Amniotic stem cell (primary cell): ENCODE measurements at regions not wholly inside any gene's neighbourhood (a gene's known extent, or its start where the extent isn't known, plus 50 kb on each side); places are given as distances from the start of the nearest gene placed in this dataset.

Experiments
- DNase-seq: peaks from one replicate; lab custom pipeline; 2025; lab: John Stamatoyannopoulos, UW

- DNase-seq = no peak
Observed at GRCh38 chr13:82817133-82817532, 1065.1 kb downstream of the SLITRK1 start.

GRCh38 chr13:82815791-82816190 lies 1066.5 kb downstream of the SLITRK1 start:
- no peak for DNase-seq

- no peak for DNase-seq
Observed at GRCh38 chr13:82803341-82803740, 1078.9 kb downstream of the SLITRK1 start.

- DNase-seq = no peak
Observed at GRCh38 chr13:82802528-82802927, 1079.7 kb downstream of the SLITRK1 start.

DNA sequence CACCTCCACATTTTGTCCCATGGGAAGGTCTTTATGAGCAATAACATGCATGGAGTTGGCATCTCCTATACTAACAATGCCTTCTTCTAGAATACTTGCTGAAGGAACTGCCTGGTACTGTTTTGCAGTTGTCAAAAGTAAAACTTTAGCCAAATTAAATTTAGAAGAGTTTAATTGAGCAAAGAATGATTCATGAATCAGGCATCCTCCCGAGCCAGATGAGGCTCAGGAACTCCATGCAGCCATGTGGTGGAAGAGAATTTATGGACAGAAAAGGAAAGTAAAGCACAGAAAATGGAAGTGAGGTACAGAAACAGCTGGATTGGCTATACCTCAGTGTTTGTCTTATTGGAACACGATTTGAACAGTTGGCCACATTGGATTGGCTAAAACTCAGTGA lies 1081.9 kb downstream of the SLITRK1 start:
- peak; percentile 6 for DNase-seq

GRCh38 chr13:82797876-82798275 lies 1084.4 kb downstream of the SLITRK1 start:
- no peak for DNase-seq

GRCh38 chr13:82791035-82791434 lies 1091.2 kb downstream of the SLITRK1 start:
- DNase-seq = no peak

- no peak for DNase-seq
Observed at GRCh38 chr13:82772816-82773215, 1109.5 kb downstream of the SLITRK1 start.

- no peak for DNase-seq
Observed at GRCh38 chr13:82766732-82767321, 1115.4 kb downstream of the SLITRK1 start.

DNA sequence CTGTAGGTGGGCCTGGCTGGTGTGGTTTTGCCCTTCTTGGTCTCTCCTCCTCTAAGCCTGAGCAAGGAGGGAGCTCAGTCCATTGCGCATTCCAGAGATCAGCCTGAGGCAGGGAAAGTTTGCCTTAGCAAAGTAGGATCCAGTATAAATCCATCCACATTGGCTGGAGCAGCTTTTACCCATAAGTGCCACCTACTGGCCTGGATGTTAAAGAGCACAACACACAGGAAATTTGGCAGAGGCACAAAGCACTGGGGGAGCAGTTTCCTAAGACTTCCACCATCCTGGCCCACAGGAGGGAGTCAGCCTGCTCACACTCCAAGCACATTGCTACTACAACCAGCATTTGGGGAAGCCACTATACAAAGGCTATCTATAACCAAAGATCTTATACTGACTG lies 1124.2 kb downstream of the SLITRK1 start:
- no peak for DNase-seq

- no peak for DNase-seq
Observed at GRCh38 chr13:82751206-82751605, 1131.1 kb downstream of the SLITRK1 start.

DNA sequence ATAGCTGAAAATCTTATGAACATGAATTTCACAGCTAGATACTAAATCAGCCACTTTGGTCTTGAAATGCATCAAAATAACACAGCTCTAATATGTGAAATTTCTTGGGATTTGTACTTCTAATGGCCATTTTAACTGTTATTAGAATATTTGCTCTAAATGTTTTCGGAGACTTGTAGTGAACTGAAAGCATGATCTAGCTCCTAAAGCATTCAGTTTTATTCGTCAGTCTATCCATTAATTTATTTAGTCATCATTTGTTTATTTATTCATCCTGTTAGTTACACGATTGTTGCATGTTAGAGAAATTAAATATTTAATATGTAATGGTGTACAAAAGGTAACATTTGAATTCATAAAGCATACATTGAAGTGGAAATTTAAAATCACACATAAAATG lies 1132.7 kb downstream of the SLITRK1 start:
- no peak for DNase-seq

- DNase-seq = no peak
Observed at GRCh38 chr13:82747958-82748357, 1134.3 kb downstream of the SLITRK1 start.

GRCh38 chr13:82747291-82747690 lies 1135.0 kb downstream of the SLITRK1 start:
- DNase-seq = no peak

GRCh38 chr13:82740442-82740841 lies 1141.8 kb downstream of the SLITRK1 start:
- no peak for DNase-seq

GRCh38 chr13:82739881-82740280 lies 1142.4 kb downstream of the SLITRK1 start:
- DNase-seq = no peak

GRCh38 chr13:82729401-82729800 lies 1152.9 kb downstream of the SLITRK1 start:
- DNase-seq = no peak

GRCh38 chr13:82720986-82721385 lies 1161.3 kb downstream of the SLITRK1 start:
- DNase-seq = no peak

DNA sequence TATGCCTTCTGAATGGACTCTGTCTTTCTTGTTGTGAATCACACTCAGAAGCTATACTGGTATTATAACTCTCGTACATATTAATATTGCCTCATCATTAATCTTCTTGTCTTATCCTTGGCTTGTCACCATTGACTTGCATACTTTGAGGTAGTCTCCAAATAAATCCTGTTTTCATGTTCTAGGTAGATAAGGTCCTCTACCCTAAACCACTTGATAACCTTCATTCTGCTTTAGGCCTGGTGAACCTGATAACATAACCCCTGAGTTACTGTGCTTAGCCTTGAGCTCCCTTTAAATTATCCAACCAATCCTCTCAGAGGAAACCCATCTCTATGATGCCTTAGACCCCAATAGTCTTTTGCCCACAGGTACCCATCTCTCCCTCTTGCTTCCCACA lies 1162.3 kb downstream of the SLITRK1 start:
- no peak for DNase-seq

DNA sequence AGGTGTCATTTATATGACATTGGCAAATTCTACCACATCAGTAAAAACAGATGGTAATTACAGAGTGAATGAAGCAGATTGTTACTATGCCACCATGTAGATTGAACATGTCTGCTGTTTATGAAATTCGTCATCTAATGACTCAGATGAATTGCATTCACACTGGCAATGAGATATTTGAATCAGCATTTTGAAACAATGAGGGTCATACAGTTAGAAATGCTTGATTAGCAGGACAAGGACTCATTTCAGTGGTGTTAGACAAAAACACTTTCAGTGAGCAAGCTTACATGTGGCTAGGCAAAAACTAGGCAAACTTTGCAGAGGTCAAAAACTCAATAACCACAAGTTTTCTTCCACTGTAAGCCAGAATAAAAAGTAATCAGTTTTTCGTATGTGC lies 1165.0 kb downstream of the SLITRK1 start:
- DNase-seq = no peak

DNA sequence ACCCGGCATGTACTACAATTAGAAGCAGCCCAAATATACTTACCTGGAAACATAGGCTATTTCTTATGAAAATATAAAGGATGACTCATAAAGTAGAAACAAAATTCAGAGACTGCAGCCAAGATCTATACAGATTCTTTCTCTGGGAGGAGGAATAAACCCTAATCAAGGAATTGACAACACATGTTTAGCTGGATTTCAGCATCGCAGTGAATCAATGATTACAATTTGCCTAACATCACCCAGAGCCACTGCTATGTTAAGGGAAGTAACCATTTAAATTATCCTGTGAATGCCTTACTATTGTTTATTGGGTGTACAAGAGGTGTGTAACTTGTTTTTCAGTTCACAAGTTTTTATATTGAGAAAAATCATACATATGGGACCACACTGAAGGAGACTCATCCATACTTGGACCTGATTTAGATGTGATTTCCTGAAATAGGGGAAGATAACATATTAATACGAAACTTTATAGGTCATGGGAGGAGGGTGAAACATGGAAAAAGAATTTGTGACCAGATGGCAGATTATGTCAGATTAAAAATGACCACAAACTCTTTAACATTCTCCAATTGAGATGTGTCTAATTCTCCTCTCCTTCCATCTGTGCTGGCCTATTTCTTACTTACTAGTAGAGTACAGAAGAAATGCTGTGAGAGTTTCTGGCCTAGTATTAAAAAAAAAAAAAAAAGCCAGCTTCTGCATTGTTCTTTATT lies 1168.4 kb downstream of the SLITRK1 start:
- DNase-seq = no peak

DNA sequence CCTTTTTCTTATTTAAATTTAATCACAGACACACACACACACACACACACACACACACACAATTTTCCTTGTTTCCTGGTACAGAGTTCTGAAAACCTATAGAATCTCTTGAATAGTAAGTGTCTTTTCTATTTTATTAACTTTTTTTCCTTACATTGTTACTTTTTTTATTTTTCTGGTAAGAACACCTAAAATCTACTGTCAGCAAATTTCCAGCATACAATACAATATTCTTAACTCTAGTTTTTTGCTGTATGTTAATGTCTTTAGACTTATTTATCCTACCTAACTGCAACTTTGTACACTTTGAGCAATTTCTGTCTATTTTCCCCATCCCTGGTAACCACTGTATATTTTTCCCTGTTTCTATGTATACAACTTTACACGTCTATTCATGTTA lies 1179.8 kb downstream of the SLITRK1 start:
- DNase-seq = no peak

DNA sequence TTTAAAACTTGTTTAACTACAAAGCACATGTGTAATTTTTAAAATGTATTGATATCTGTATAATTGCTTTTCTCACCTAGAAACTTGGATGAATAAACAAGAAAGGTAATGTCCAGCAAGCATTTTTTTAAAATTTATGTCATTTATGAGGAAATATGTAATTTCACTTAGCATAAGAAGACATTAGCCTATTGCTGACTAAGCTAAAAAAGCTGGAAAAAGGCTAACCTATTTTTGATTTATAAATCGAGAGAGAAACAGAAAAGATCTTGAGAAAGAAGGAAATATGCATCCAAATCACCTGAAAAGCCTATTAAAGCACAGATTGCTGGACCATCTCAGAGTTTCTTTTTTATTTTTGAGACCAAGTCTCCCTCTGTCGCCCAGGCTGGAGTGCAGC lies 1181.3 kb downstream of the SLITRK1 start:
- no peak for DNase-seq

DNA sequence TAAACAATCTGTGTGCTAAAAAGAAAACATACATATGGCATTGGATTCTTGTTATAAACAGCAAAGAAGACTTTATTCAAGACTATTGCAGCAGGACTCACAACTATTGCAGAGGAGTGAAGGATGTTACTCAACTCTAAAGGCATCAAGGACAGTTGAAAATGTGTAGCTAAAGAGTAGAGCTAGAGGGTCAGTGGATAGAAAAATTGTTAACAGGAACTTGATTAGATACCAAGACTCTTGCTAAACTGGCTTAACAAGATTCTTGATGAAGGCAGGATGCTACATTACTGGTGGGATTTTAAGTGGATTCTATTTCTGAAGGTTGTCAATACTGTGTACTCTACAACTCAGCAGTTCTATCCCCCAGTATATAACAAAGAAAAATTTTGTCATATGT lies 1183.3 kb downstream of the SLITRK1 start:
- DNase-seq = no peak
